ENCODE measurements at regions not wholly inside any gene's neighbourhood (a gene's known extent, or its start where the extent isn't known, plus 50 kb on each side); places are given as distances from the start of the nearest gene placed in this dataset.

- Histone ChIP-seq H3K4me3 (replicated peaks in 1 of 3; ENCODE audit: insufficient read depth in 1 of 3, low read depth in 1 of 3, low read length in 3 of 3) (no peak overlapping the region), H3K4me1 (ENCODE audit: control insufficient read depth, extremely low read depth, insufficient read depth, low read length) (peaks cover 6% of the 10 kb centered on the region), H3K9me3 (replicated peaks; ENCODE audit: control insufficient read depth, insufficient read depth, low read length) (no peaks in the 10 kb centered on the region), H3K9me1 (replicated peaks; ENCODE audit: control insufficient read depth, extremely low read depth, insufficient read depth, low read length) (no peaks in the 10 kb centered on the region), H3K4me2 (ENCODE audit: insufficient read depth, low read length) (peak overlapping the region; percentile 53), H4K20me1 (replicated peaks; ENCODE audit: control insufficient read depth, extremely low read depth, insufficient read depth, low read length) (no peaks in the 10 kb centered on the region), H2AFZ (ENCODE audit: low read depth, low read length) (no peak overlapping the region), H3K9ac (replicated peaks; ENCODE audit: extremely low read depth, insufficient read depth, low read length) (no peak overlapping the region), H3K79me2 (ENCODE audit: control insufficient read depth, insufficient read depth, low read length) (no peaks in the 10 kb centered on the region), H3K27ac (ENCODE audit: insufficient read depth, low read depth, low read length) (no peak overlapping the region), H3K36me3 (ENCODE audit: control insufficient read depth in 2 of 2, extremely low read depth in 1 of 2, insufficient read depth in 2 of 2, low read length in 2 of 2) (no peaks in the 10 kb centered on the region), H3K27me3 (ENCODE audit: control insufficient read depth in 2 of 2, insufficient read depth in 2 of 2, low read length in 2 of 2) (peaks cover 6 to 27% of the 10 kb centered on the region in 2 experiments)
- CTCF ChIA-PET: no interaction called here
- dilution Hi-C loops (cut with MboI; ENCODE audit: extremely low pct_ligation_motif_present, low sequenced_read_pairs) (no loop called here), intact Hi-C loops (cut with micrococcal nuclease) (loop anchor here (5.0 kb wide), 1 partner anchor 404 kb away; the partner anchor contains the start of gene CELF2)
- BruUV-seq (replicated peaks): no TSS peak
- FAIRE-seq: no peak
- TF ChIP-seq MAX (IDR thresholded peaks at IDR 0.05; ENCODE audit: insufficient read depth, insufficient read length) (no peak), POLR2AphosphoS5 (IDR thresholded peaks at IDR 0.05; ENCODE audit: insufficient read depth, low read depth, low read length) (no peak), GATA2 (IDR thresholded peaks at IDR 0.05; ENCODE audit: insufficient read depth, insufficient read length, low read depth, low read length) (no peak), FOS (IDR thresholded peaks at IDR 0.05; ENCODE audit: borderline replicate concordance, insufficient read depth, low read length) (no peak), JUN (IDR thresholded peaks at IDR 0.05; ENCODE audit: borderline replicate concordance, insufficient read depth, insufficient read length, low read depth) (no peak)
- peak; percentile 27 for DNase-seq (ENCODE audit: low read depth, low spot score)
- POLR2A ChIA-PET: no interaction called here
Measured at GRCh38 chr10:10613656-10614244, 403.9 kb upstream of the CELF2 start.

DNA sequence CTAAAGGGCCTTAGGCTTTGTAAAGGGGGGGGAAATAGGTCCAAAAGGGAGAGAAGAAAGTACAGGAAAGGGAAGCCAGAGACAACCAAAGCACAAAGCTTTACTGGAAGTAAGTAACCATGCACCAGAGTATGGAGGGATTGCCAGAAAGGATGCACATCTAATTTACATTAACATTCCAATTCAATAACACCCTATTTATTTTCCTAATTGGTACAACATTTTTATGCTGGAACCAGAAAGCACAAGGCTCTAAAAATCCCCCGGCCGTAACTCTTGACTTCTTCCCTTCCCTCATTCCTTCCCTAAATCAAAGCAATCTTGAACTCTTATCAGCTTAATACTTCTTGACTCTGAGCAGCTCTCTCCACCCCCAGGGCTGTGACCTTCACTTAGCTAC is 400.0 kb upstream of the CELF2 start:
- Histone ChIP-seq H2AFZ (ENCODE audit: low read depth, low read length) (no peak overlapping the region), H3K4me3 (replicated peaks in 1 of 3; ENCODE audit: insufficient read depth in 1 of 3, low read depth in 1 of 3, low read length in 3 of 3) (no peak overlapping the region), H3K4me1 (ENCODE audit: control insufficient read depth, extremely low read depth, insufficient read depth, low read length) (peaks cover 6% of the 10 kb centered on the region), H3K27me3 (ENCODE audit: control insufficient read depth in 2 of 2, insufficient read depth in 2 of 2, low read length in 2 of 2) (peaks cover under 1 to 15% of the 10 kb centered on the region in 2 experiments), H3K79me2 (ENCODE audit: control insufficient read depth, insufficient read depth, low read length) (no peaks in the 10 kb centered on the region), H3K9me3 (replicated peaks; ENCODE audit: control insufficient read depth, insufficient read depth, low read length) (no peaks in the 10 kb centered on the region), H3K4me2 (ENCODE audit: insufficient read depth, low read length) (no peak overlapping the region), H3K9me1 (replicated peaks; ENCODE audit: control insufficient read depth, extremely low read depth, insufficient read depth, low read length) (no peaks in the 10 kb centered on the region), H3K9ac (replicated peaks; ENCODE audit: extremely low read depth, insufficient read depth, low read length) (no peak overlapping the region), H3K36me3 (ENCODE audit: control insufficient read depth in 2 of 2, extremely low read depth in 1 of 2, insufficient read depth in 2 of 2, low read length in 2 of 2) (no peaks in the 10 kb centered on the region), H3K27ac (ENCODE audit: insufficient read depth, low read depth, low read length) (no peak overlapping the region), H4K20me1 (replicated peaks; ENCODE audit: control insufficient read depth, extremely low read depth, insufficient read depth, low read length) (no peaks in the 10 kb centered on the region)
- DNase-seq (ENCODE audit: low read depth, low spot score): no peak
- dilution Hi-C loops (cut with MboI; ENCODE audit: extremely low pct_ligation_motif_present, low sequenced_read_pairs) (no loop called here), intact Hi-C loops (cut with micrococcal nuclease) (no loop called here)
- TF ChIP-seq FOS (IDR thresholded peaks at IDR 0.05; ENCODE audit: borderline replicate concordance, insufficient read depth, low read length) (no peak), JUN (IDR thresholded peaks at IDR 0.05; ENCODE audit: borderline replicate concordance, insufficient read depth, insufficient read length, low read depth) (no peak), POLR2AphosphoS5 (IDR thresholded peaks at IDR 0.05; ENCODE audit: insufficient read depth, low read depth, low read length) (no peak), MAX (IDR thresholded peaks at IDR 0.05; ENCODE audit: insufficient read depth, insufficient read length) (no peak)
- ChIA-PET CTCF (no interaction called here), POLR2A (no interaction called here)
- FAIRE-seq: no peak
- no TSS peak for BruUV-seq (replicated peaks)

Measured in endothelial cell of umbilical vein (primary cell).